ENCODE measurements at regions not wholly inside any gene's neighbourhood (a gene's known extent, or its start where the extent isn't known, plus 50 kb on each side); places are given as distances from the start of the nearest gene placed in this dataset.

DNA sequence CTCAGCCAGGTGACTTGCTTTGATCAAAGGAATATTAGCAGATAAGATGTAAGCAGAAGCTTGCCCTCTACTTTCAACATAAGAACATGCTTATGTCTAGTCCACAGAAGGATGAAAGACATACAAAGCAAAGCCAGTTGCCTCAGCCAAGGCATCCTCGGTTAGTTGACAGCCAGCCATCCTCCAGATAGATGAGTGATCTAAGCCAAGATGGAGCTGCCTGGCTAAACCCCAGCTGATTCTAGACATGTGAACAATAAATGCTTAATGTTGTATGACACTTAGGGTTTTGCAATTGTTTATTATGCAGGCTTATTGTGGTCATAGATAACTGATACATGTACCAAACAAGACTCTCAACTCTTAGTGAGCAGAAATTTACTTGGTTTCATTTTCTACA lies 157.6 kb upstream of the TMTC2 start:
- TF ChIP-seq, protein P1, sequence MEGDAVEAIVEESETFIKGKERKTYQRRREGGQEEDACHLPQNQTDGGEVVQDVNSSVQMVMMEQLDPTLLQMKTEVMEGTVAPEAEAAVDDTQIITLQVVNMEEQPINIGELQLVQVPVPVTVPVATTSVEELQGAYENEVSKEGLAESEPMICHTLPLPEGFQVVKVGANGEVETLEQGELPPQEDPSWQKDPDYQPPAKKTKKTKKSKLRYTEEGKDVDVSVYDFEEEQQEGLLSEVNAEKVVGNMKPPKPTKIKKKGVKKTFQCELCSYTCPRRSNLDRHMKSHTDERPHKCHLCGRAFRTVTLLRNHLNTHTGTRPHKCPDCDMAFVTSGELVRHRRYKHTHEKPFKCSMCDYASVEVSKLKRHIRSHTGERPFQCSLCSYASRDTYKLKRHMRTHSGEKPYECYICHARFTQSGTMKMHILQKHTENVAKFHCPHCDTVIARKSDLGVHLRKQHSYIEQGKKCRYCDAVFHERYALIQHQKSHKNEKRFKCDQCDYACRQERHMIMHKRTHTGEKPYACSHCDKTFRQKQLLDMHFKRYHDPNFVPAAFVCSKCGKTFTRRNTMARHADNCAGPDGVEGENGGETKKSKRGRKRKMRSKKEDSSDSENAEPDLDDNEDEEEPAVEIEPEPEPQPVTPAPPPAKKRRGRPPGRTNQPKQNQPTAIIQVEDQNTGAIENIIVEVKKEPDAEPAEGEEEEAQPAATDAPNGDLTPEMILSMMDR (IDR thresholded peaks at IDR 0.05; ENCODE audit: control extremely low read depth, extremely low read depth, low read depth, missing control alignments), result no peak
- ChIA-PET POLR2A (no interaction called here), CTCF (interaction anchor here (0.9 to 2.8 kb wide), 7 partner anchors 10 to 1973 kb away, joined by 3 to 14 read pairs (median 4); no protein-coding TSS in a partner anchor)
- no peak for DNase-seq (ENCODE audit: extremely low spot score)

DNA sequence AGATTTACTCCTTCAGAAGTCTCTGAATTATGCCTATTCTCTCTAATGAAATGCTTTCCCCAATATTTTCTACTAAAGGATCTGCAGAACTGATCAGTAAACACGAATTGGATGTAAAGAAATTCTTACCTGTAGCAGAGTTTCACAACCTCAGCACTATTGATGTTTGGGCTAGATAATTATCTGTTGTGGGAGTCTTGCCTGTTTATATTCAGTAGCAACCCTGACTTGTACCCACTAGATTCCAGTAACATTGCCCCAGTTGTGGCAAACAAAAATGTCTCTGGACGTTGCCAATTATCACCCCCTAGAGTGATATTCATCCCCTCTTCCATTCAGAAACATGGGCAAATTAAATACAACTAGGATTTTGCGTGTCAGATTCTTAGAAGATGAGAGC lies 156.8 kb upstream of the TMTC2 start:
- ChIA-PET POLR2A (no interaction called here), CTCF (interaction anchor here (0.9 to 2.8 kb wide), 3 partner anchors 12 to 1972 kb away, joined by 3 to 14 read pairs (median 6); no protein-coding TSS in a partner anchor)
- TF ChIP-seq, protein P1 (IDR thresholded peaks at IDR 0.05; ENCODE audit: control extremely low read depth, extremely low read depth, low read depth, missing control alignments), result no peak
- no peak for DNase-seq (ENCODE audit: extremely low spot score)

DNA sequence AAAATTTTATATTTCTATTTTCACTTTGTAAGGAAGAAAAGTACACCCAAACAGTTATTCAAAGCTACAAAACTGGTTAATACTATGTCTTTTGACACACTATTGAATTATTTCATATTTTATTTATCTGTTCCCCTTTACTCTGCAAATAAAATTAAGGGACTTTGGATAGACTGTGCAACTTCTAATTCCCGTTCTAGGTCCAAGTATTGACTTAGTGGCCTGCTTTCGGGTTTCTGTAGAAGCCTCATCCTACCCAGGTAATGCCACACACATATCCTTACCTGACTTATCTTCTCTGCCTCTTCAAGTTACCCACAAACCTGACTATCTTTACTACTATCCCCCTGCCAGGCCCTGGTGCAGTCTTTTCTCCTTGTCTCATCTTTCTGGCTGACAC lies 156.3 kb upstream of the TMTC2 start:
- TF ChIP-seq, protein P1 (IDR thresholded peaks at IDR 0.05; ENCODE audit: control extremely low read depth, extremely low read depth, low read depth, missing control alignments), result no peak
- no peak for DNase-seq (ENCODE audit: extremely low spot score)
- POLR2A ChIA-PET, result no interaction called here
- CTCF ChIA-PET, result interaction anchor here (2.4 to 2.8 kb wide), 2 partner anchors 12 to 24 kb away, joined by 6 to 14 read pairs; no protein-coding TSS in a partner anchor

DNA sequence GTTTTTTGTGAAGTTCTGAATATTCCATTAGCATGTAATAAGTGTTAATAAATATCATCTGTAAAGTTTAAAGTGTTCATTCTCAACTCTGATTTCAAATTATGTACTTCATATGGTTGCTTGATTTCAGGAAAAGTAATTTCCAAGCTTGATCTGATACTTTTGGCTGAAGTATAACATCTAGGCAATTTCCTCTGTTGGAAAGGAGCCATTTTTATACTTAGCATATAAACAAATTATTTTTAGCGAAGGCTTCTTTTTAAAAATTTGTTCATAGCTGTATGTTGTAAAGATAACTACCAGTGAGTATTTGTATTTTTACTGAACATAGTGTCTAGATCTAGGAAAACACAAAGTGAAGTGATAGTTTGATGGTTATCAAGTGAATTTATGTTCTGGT lies 153.4 kb upstream of the TMTC2 start:
- TF ChIP-seq, protein P1 (IDR thresholded peaks at IDR 0.05; ENCODE audit: control extremely low read depth, extremely low read depth, low read depth, missing control alignments), result no peak
- POLR2A ChIA-PET, result no interaction called here
- CTCF ChIA-PET, result no interaction called here

DNA sequence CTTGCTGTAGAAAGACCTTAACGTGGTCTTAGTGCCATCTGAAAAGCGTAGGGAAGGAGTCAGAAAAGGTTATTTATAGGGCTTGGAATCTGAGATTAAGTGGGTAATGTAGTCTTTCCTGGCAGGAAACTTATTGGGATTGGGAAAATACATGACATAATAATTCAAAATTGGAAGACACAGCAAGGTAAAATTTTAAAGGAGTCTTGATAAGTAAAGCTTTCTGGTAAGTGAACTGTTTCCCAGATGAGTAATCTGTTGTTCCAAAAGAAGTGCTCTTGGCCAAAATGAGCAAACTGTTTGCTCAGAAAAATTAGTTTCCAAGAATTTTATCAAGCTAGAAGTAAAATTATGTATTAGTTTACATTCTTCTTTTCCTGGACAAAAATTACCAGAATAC lies 149.3 kb upstream of the TMTC2 start:
- CTCF ChIA-PET, result interaction anchor here (1.5 kb wide), 1 partner anchor 85 kb away, joined by 4 read pairs; no protein-coding TSS in a partner anchor
- POLR2A ChIA-PET, result no interaction called here
- TF ChIP-seq, protein P1 (IDR thresholded peaks at IDR 0.05; ENCODE audit: control extremely low read depth, extremely low read depth, low read depth, missing control alignments), result no peak
- no peak for DNase-seq (ENCODE audit: extremely low spot score)

More for the DNA sequence above, 153.4 kb upstream of the TMTC2 start:
- no peak for DNase-seq (ENCODE audit: extremely low spot score)

DNA sequence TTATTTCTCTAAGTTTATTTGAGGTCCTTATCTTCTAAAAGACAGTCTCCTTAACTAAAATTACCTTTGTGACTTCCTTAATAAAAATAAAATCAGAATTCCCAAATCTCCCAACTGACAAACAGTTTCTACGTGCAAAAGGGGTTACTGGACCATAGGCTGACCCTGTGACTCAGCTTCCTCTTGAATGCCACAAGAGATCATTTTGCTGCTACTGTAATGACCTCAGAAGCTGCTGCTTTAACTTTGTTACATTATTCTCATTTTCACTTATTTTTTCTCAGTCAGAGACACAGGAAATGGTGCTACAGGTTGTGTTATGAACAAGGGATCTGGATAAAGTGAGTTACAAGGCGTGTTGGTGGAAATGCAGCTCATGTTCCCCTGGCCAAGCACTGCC lies 132.2 kb upstream of the TMTC2 start:
- POLR2A ChIA-PET, result no interaction called here
- CTCF ChIA-PET, result interaction anchor here (1.2 to 3.8 kb wide), 5 partner anchors 11 to 131 kb away, joined by 3 to 14 read pairs (median 6); partner anchors contain the start of gene TMTC2
- peak; percentile 34 for DNase-seq (ENCODE audit: extremely low spot score)
- TF ChIP-seq, protein P1 (IDR thresholded peaks at IDR 0.05; ENCODE audit: control extremely low read depth, extremely low read depth, low read depth, missing control alignments), result no peak

Data from GM10248 (cell line).